ENCODE measurements at regions not wholly inside any gene's neighbourhood (a gene's known extent, or its start where the extent isn't known, plus 50 kb on each side); places are given as distances from the start of the nearest gene placed in this dataset.
"Not testable (repeated sequence)": the region's sequence is repeated elsewhere in the genome, so short reads cannot be mapped to it uniquely, and the experiment has no call there.

- not testable (repeated sequence) for H3K4me3 Mint-ChIP-seq; H3K27ac Mint-ChIP-seq; H3K4me1 Mint-ChIP-seq; DNase-seq (ENCODE audit: low spot score in 2 of 2); H3K36me3 Mint-ChIP-seq; ATAC-seq (ENCODE audit: low read depth); H3K27me3 Mint-ChIP-seq; H3K9me3 Mint-ChIP-seq
Observed at GRCh38 chr2:39863672-39864071, 84.6 kb upstream of the THUMPD2 start.

- no peak for ATAC-seq (ENCODE audit: low read depth)
- peaks cover 4% of the 10 kb centered on the region for H3K9me3 Mint-ChIP-seq
- H3K4me1 Mint-ChIP-seq = no peaks in the 10 kb centered on the region
- H3K36me3 Mint-ChIP-seq = peaks cover 1% of the 10 kb centered on the region
- DNase-seq (ENCODE audit: low spot score in 2 of 2) = no peak
- no peak overlapping the region for H3K4me3 Mint-ChIP-seq
- H3K27ac Mint-ChIP-seq = no peak overlapping the region
- peaks cover 4% of the 10 kb centered on the region for H3K27me3 Mint-ChIP-seq
Observed at GRCh38 chr2:39860538-39860937, 81.5 kb upstream of the THUMPD2 start.

- Mint-ChIP-seq H3K36me3 (peaks cover 1% of the 10 kb centered on the region), H3K4me1 (peaks cover 4% of the 10 kb centered on the region), H3K27me3 (peaks cover 6% of the 10 kb centered on the region), H3K27ac (no peak overlapping the region), H3K9me3 (peaks cover 4% of the 10 kb centered on the region), H3K4me3 (no peak overlapping the region)
- DNase-seq (ENCODE audit: low spot score in 2 of 2) (no peak), ATAC-seq (ENCODE audit: low read depth) (no peak)
Observed at GRCh38 chr2:39858677-39859076, 79.6 kb upstream of the THUMPD2 start.

- H3K4me3 Mint-ChIP-seq = no peak overlapping the region
- peaks cover 16% of the 10 kb centered on the region for H3K4me1 Mint-ChIP-seq
- H3K9me3 Mint-ChIP-seq = no peaks in the 10 kb centered on the region
- DNase-seq (ENCODE audit: low spot score in 2 of 2) (no peak), ATAC-seq (ENCODE audit: low read depth) (no peak)
- H3K27me3 Mint-ChIP-seq = peaks cover 6% of the 10 kb centered on the region
- H3K36me3 Mint-ChIP-seq = no peaks in the 10 kb centered on the region
- H3K27ac Mint-ChIP-seq = no peak overlapping the region
Observed at GRCh38 chr2:39855856-39856255, 76.8 kb upstream of the THUMPD2 start.

- H3K4me1 Mint-ChIP-seq = peaks cover 16% of the 10 kb centered on the region
- peaks cover 8% of the 10 kb centered on the region for H3K27me3 Mint-ChIP-seq
- H3K4me3 Mint-ChIP-seq = no peak overlapping the region
- no peak for ATAC-seq (ENCODE audit: low read depth)
- H3K9me3 Mint-ChIP-seq = no peaks in the 10 kb centered on the region
- no peak for DNase-seq (ENCODE audit: low spot score in 2 of 2)
- no peaks in the 10 kb centered on the region for H3K36me3 Mint-ChIP-seq
- H3K27ac Mint-ChIP-seq = no peak overlapping the region
Observed at GRCh38 chr2:39854771-39855170, 75.7 kb upstream of the THUMPD2 start.

GRCh38 chr2:39852831-39853230, 73.8 kb upstream of the THUMPD2 start:
- Mint-ChIP-seq H3K9me3 (no peaks in the 10 kb centered on the region), H3K4me1 (peaks cover 16% of the 10 kb centered on the region), H3K36me3 (no peaks in the 10 kb centered on the region), H3K27me3 (peaks cover 8% of the 10 kb centered on the region), H3K27ac (no peak overlapping the region), H3K4me3 (no peak overlapping the region)
- DNase-seq (ENCODE audit: low spot score in 2 of 2) (no peak), ATAC-seq (ENCODE audit: low read depth) (no peak)

GRCh38 chr2:39851651-39852110, 72.6 kb upstream of the THUMPD2 start:
- DNase-seq (ENCODE audit: low spot score in 2 of 2) (no peak), ATAC-seq (ENCODE audit: low read depth) (no peak)
- H3K9me3 Mint-ChIP-seq = no peaks in the 10 kb centered on the region
- H3K27ac Mint-ChIP-seq = no peak overlapping the region
- H3K4me3 Mint-ChIP-seq = no peak overlapping the region
- H3K27me3 Mint-ChIP-seq = peaks cover 8% of the 10 kb centered on the region
- H3K4me1 Mint-ChIP-seq = peaks cover 16% of the 10 kb centered on the region
- H3K36me3 Mint-ChIP-seq = no peaks in the 10 kb centered on the region

- peaks cover 16% of the 10 kb centered on the region for H3K4me1 Mint-ChIP-seq
- DNase-seq (ENCODE audit: low spot score in 2 of 2) = no peak
- peaks cover 7% of the 10 kb centered on the region for H3K27me3 Mint-ChIP-seq
- H3K36me3 Mint-ChIP-seq = no peaks in the 10 kb centered on the region
- no peaks in the 10 kb centered on the region for H3K9me3 Mint-ChIP-seq
- ATAC-seq (ENCODE audit: low read depth) = no peak
- H3K27ac Mint-ChIP-seq = no peak overlapping the region
- no peak overlapping the region for H3K4me3 Mint-ChIP-seq
Observed at GRCh38 chr2:39851251-39851650, 72.2 kb upstream of the THUMPD2 start.

GRCh38 chr2:39849982-39850526, 71.0 kb upstream of the THUMPD2 start:
- H3K27me3 Mint-ChIP-seq = peaks cover 5% of the 10 kb centered on the region
- peaks cover 16% of the 10 kb centered on the region for H3K4me1 Mint-ChIP-seq
- H3K4me3 Mint-ChIP-seq = no peak overlapping the region
- DNase-seq (ENCODE audit: low spot score in 2 of 2) = no peak
- H3K27ac Mint-ChIP-seq = no peak overlapping the region
- no peak for ATAC-seq (ENCODE audit: low read depth)
- no peaks in the 10 kb centered on the region for H3K9me3 Mint-ChIP-seq
- H3K36me3 Mint-ChIP-seq = no peaks in the 10 kb centered on the region

- Mint-ChIP-seq H3K4me1 (peaks cover 12% of the 10 kb centered on the region), H3K9me3 (no peaks in the 10 kb centered on the region), H3K36me3 (no peaks in the 10 kb centered on the region), H3K4me3 (no peak overlapping the region), H3K27me3 (peaks cover 5% of the 10 kb centered on the region), H3K27ac (no peak overlapping the region)
- ATAC-seq (ENCODE audit: low read depth) (no peak), DNase-seq (ENCODE audit: low spot score in 2 of 2) (no peak)
Observed at GRCh38 chr2:39849064-39849463, 70.0 kb upstream of the THUMPD2 start.

- Mint-ChIP-seq H3K27ac (no peak overlapping the region), H3K4me1 (no peaks in the 10 kb centered on the region), H3K27me3 (peaks cover 5% of the 10 kb centered on the region), H3K36me3 (no peaks in the 10 kb centered on the region), H3K4me3 (no peak overlapping the region), H3K9me3 (no peaks in the 10 kb centered on the region)
- ATAC-seq (ENCODE audit: low read depth) = no peak
- DNase-seq (ENCODE audit: low spot score in 2 of 2) = no peak
Observed at GRCh38 chr2:39845460-39846146, 66.5 kb upstream of the THUMPD2 start.

- Mint-ChIP-seq H3K4me3 (no peak overlapping the region), H3K9me3 (peaks cover 7% of the 10 kb centered on the region), H3K27me3 (peaks cover 6% of the 10 kb centered on the region), H3K4me1 (peaks cover 3% of the 10 kb centered on the region), H3K36me3 (no peaks in the 10 kb centered on the region), H3K27ac (no peak overlapping the region)
- DNase-seq (ENCODE audit: low spot score in 2 of 2) (no peak), ATAC-seq (ENCODE audit: low read depth) (no peak)
Observed at GRCh38 chr2:39839261-39839848, 60.3 kb upstream of the THUMPD2 start.

- Mint-ChIP-seq H3K4me1 (peaks cover 3% of the 10 kb centered on the region), H3K36me3 (no peaks in the 10 kb centered on the region), H3K4me3 (no peak overlapping the region), H3K27me3 (peaks cover 6% of the 10 kb centered on the region), H3K9me3 (peaks cover 7% of the 10 kb centered on the region), H3K27ac (no peak overlapping the region)
- DNase-seq (ENCODE audit: low spot score in 2 of 2) = no peak
- ATAC-seq (ENCODE audit: low read depth) = no peak
Observed at GRCh38 chr2:39838589-39838988, 59.5 kb upstream of the THUMPD2 start.

- H3K4me1 Mint-ChIP-seq = peaks cover 3% of the 10 kb centered on the region
- H3K4me3 Mint-ChIP-seq = no peak overlapping the region
- peak; percentile 48 for ATAC-seq (ENCODE audit: low read depth)
- peaks cover 7% of the 10 kb centered on the region for H3K9me3 Mint-ChIP-seq
- H3K36me3 Mint-ChIP-seq = no peaks in the 10 kb centered on the region
- no peak overlapping the region for H3K27ac Mint-ChIP-seq
- H3K27me3 Mint-ChIP-seq = peaks cover 6% of the 10 kb centered on the region
- DNase-seq (ENCODE audit: low spot score in 2 of 2) = peak in 1 of 2 donors; percentile 21
Observed at GRCh38 chr2:39837856-39838453, 58.9 kb upstream of the THUMPD2 start.
